ENCODE measurements at regions not wholly inside any gene's neighbourhood (a gene's known extent, or its start where the extent isn't known, plus 50 kb on each side); places are given as distances from the start of the nearest gene placed in this dataset.

- no peak for FAIRE-seq
These were observed 1314.1 kb upstream of the C9orf72 start for GRCh38 chr9:28887188-28887884.

GRCh38 chr9:28888806-28889205, 1315.5 kb upstream of the C9orf72 start:
- no peak for FAIRE-seq

- FAIRE-seq = peak; percentile 83
These were observed 1319.3 kb upstream of the C9orf72 start for GRCh38 chr9:28892538-28892937.

GRCh38 chr9:28899267-28899666, 1326.0 kb upstream of the C9orf72 start:
- FAIRE-seq = no peak

GRCh38 chr9:28899926-28900325, 1326.6 kb upstream of the C9orf72 start:
- no peak for FAIRE-seq

DNA sequence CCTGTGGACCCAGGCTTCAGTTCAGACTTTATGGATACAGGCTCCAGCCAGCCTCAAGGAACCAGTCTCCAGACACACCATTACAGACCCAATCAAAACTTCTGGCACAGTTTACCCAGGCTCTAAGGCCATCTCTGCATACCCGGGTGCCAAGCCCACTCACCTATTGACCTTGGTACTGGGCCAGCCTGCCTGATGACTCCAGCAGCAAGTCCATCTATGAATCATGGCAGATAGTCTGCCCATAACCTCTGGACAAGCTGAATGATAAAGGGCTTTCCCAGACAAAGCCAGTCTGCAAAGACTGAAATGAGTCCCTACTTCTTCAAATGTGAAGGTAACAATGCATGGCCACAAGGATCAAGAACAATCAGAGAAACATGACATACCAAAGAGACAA, 1327.1 kb upstream of the C9orf72 start:
- no peak for FAIRE-seq

- no peak for FAIRE-seq
These were observed 1336.2 kb upstream of the C9orf72 start for GRCh38 chr9:28909526-28909925.

DNA sequence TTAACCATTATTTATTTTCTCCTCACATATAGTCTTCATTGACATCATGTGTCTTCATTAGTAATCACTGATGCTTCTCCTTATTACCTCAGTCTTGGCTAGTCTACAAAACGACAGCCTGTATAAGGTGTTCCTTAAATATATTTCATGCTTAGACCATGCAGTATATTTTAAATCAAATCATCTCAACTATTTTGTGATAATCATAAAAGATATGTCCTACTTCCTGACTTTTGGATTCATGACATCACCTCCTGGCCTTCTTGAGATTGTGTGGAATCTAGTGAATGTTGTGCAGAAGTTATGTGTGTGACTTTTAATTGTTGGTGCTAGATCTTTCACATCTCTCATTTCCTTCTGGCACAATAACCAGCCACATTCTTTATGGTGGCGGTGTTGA, 1339.3 kb upstream of the C9orf72 start:
- no peak for FAIRE-seq

GRCh38 chr9:28915202-28915930, 1342.1 kb upstream of the C9orf72 start:
- no peak for FAIRE-seq

DNA sequence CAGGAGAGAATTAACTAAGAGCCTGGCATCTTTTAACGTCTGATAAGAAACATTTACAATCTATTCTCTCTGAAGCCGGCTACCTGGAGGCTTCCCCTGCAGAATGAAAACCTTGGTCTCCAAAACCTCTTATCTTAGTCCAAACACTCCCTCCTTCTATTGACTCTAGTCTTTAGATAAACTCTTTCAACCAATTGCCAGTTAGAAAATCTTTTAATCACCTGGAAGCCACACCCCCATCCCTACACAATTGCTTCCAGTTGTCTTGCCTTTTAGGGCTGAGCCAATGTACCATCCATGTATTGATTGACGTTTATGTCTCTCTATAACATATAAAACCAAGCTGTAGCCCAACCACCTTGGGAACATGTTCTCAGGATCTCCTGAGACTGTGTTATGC, 1343.1 kb upstream of the C9orf72 start:
- no peak for FAIRE-seq

DNA sequence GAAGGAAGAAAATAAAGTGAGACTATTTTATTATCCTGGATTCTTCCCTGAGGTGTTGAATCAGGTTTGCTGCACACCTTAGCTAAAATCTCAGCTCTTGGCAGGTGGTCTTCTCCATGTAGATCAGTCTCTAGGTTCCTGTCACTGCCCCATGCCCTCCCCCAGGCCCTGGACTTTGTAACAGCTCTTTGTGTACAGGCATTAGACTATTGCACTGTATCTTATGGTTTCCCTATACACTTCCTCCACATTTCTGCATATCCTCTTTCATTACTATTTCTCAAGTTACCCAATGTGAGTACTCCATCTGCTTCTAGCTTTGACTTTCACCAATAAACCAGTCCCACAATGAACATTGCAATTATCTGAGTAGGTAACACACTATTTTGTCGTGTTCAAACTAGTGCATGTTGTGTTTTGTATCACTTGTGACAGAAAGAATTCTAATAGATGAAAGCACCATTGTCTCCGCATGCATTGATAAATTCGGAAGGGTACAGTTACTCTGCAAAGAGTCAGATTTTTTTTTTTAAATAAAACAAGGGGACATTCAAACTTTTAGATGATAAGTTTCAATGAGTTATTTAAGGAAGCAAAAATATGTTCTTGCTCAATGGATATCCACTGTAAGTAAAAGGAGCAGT, 1348.7 kb upstream of the C9orf72 start:
- no peak for FAIRE-seq

DNA sequence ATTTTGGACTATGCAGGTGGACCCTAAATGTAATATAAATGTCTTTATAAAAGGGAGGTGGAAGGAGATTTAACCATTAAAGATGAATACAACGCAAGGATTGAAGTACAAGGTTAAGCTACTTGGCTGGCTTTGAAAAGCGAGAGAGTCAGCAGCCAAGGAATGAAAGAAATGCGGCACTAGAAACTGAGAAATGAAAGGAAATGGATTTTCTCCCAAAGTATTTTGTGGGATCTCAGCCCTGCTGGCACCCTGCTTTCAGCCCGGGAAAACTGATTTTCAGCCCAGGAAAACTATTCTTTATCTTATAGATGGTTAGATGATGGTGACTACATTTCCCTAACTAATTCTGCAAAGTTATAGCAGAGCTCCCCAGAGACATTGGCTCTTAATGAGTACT, 1349.6 kb upstream of the C9orf72 start:
- no peak for FAIRE-seq

DNA sequence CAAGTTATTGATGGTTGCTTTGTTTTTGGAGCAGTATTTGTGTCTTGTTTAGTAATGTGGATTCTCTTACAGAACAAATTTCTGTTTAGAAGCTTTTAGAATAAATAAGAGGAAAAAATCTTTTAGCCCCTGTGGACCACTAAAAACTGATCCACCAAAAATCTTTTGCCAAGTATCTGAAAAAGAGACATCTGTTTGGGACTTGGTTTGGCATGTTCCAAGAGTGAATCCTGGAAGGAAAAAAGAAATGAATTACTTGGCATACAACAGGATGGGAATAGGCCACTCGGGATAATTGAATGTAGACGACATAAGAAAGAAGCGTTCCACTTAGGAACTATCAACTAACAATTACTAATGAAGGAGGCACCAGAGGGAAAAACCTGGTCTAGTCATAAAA, 1350.1 kb upstream of the C9orf72 start:
- peak; percentile 17 for FAIRE-seq

DNA sequence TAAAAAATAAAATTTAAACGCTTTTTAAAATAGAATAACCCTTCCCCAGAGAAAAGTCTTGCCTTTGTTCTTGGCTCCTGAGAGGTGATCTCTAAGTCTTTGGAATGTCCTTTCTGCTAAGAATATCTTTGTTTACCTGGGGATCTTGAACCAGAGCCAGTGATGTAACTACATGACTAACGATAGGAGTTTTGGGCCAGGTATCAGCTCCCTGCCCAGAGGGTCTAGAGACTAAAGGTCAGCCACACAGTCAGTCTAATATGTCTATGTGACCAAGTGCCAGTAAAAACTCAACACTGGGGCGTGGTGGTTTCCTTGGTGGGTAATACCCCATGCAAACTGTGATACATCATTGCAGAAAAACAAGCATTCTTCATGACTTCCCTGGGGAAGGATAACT, 1351.9 kb upstream of the C9orf72 start:
- FAIRE-seq = no peak

GRCh38 chr9:28926306-28926705, 1353.0 kb upstream of the C9orf72 start:
- no peak for FAIRE-seq

DNA sequence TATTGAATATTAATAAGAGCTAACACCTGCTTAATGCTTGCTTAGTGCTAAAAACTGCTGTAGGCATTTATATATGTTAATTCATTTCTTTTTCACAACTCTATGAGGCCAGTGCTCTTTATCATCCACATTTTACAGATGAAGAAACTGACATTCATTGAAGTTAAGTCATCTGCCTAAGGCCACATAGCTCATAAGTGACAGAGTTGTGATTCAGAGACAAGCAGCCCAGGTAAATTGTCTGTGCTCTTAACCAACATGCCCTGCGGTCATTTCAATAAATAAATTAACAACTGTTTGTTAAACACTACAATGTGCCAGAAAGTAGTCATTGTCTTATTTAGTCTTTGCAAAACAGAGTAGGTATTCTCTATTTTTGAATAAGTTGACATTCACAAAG, 1354.4 kb upstream of the C9orf72 start:
- no peak for FAIRE-seq

GRCh38 chr9:28929433-28929832, 1356.2 kb upstream of the C9orf72 start:
- no peak for FAIRE-seq

- FAIRE-seq = no peak
These were observed 1357.5 kb upstream of the C9orf72 start for GRCh38 chr9:28930766-28931165.

DNA sequence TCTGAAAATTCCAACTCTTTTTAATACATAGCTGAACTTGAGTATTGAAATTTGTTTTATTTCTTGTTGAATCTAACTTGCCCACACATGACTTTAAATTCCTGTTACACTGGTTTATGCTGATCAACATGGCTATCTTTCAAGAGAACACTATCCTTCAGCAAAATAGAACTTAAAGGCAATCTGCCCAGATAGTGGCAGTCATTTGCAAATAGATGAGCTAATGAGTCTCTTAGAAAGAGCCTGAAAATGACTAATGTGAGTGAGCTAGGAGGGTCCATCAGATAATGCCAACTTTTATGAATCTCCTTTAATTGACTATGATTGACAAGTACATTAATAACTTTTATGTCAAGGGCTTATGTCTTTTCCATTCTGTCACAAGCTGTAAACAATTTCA, 1360.8 kb upstream of the C9orf72 start:
- FAIRE-seq = no peak

GRCh38 chr9:28938981-28939380, 1365.7 kb upstream of the C9orf72 start:
- FAIRE-seq = no peak

GRCh38 chr9:28941856-28942255, 1368.6 kb upstream of the C9orf72 start:
- no peak for FAIRE-seq

GRCh38 chr9:28942941-28943340, 1369.7 kb upstream of the C9orf72 start:
- no peak for FAIRE-seq

DNA sequence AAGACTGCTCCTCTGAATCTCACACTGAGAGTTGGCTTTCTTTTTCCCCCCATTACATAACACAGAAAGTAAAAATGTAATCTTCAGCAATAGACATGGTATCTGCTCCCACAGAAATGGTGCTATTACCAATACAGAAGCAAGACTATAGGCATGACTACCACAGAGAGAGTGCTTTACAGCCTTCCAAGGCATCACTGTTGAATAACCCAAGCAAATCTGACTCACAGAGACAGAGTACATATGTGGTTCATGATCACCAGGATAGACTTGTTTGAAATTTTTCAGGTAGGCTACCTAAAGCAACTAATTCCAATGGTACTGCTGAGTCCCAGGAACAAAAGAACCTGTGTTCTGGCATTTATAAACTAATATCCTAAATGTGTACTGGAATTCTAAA, 1373.4 kb upstream of the C9orf72 start:
- FAIRE-seq = no peak

GRCh38 chr9:28951945-28952344, 1378.7 kb upstream of the C9orf72 start:
- FAIRE-seq = no peak

Data from islet of Langerhans (tissue), 1 donor.